SKM-1 treated with dmso at 0.1 percent for 144 hours (cell line): ENCODE measurements at regions not wholly inside any gene's neighbourhood (a gene's known extent, or its start where the extent isn't known, plus 50 kb on each side); places are given as distances from the start of the nearest gene placed in this dataset.
"Not testable (repeated sequence)": the region's sequence is repeated elsewhere in the genome, so short reads cannot be mapped to it uniquely, and the experiment has no call there.

Source experiments
- DNase-seq: peaks from one replicate; lab custom pipeline; 2025; ENCODE audit not compliant: unreplicated experiment; lab: John Stamatoyannopoulos, UW

GRCh38 chr11:110347660-110348059, 51.2 kb upstream of the RDX start:
- no peak for DNase-seq

- DNase-seq: no peak
Measured at GRCh38 chr11:110349138-110349996, 53.0 kb upstream of the RDX start.

GRCh38 chr11:110349997-110350383, 53.6 kb upstream of the RDX start:
- not testable (repeated sequence) for DNase-seq

- no peak for DNase-seq
Measured at GRCh38 chr11:110355011-110355744, 58.8 kb upstream of the RDX start.

- no peak for DNase-seq
Measured at GRCh38 chr11:110356762-110357671, 60.6 kb upstream of the RDX start.

- no peak for DNase-seq
Measured at GRCh38 chr11:110358336-110358735, 61.9 kb upstream of the RDX start.

GRCh38 chr11:110360781-110361408, 64.5 kb upstream of the RDX start:
- DNase-seq: not testable (repeated sequence)

GRCh38 chr11:110362971-110363509, 66.6 kb upstream of the RDX start:
- DNase-seq: no peak

GRCh38 chr11:110366291-110366690, 63.5 kb upstream of the FDX1 start:
- no peak for DNase-seq

GRCh38 chr11:110367571-110367970, 62.2 kb upstream of the FDX1 start:
- DNase-seq: no peak

GRCh38 chr11:110371084-110371483, 58.7 kb upstream of the FDX1 start:
- no peak for DNase-seq

GRCh38 chr11:110373051-110373702, 56.6 kb upstream of the FDX1 start:
- peak; percentile 29 for DNase-seq

- peak; percentile 41 for DNase-seq
Measured at GRCh38 chr11:110374921-110375320, 54.8 kb upstream of the FDX1 start.

GRCh38 chr11:110375351-110375750, 54.4 kb upstream of the FDX1 start:
- no peak for DNase-seq

GRCh38 chr11:110376021-110376420, 53.7 kb upstream of the FDX1 start:
- no peak for DNase-seq

GRCh38 chr11:110376711-110377324, 52.9 kb upstream of the FDX1 start:
- peak; percentile 51 for DNase-seq

GRCh38 chr11:110377434-110377833, 52.3 kb upstream of the FDX1 start:
- DNase-seq: no peak

- no peak for DNase-seq
Measured at GRCh38 chr11:110379261-110379660, 50.5 kb upstream of the FDX1 start.

- DNase-seq: no peak
Measured at GRCh38 chr11:110379936-110380335, 49.8 kb upstream of the FDX1 start.
